IPS-NIHi11 (cell line): ENCODE measurements at regions not wholly inside any gene's neighbourhood (a gene's known extent, or its start where the extent isn't known, plus 50 kb on each side); places are given as distances from the start of the nearest gene placed in this dataset.
A peak's percentile ranks its signal among the peaks of the same experiment; 100 is the strongest.
"Not testable (repeated sequence)": the region's sequence is repeated elsewhere in the genome, so short reads cannot be mapped to it uniquely, and the experiment has no call there.

Experiments used
- DNase-seq: peaks from one replicate; pipeline ENCODE4 v3.0.0; 2012; ENCODE audit warnings: mixed read lengths, low spot score

DNA sequence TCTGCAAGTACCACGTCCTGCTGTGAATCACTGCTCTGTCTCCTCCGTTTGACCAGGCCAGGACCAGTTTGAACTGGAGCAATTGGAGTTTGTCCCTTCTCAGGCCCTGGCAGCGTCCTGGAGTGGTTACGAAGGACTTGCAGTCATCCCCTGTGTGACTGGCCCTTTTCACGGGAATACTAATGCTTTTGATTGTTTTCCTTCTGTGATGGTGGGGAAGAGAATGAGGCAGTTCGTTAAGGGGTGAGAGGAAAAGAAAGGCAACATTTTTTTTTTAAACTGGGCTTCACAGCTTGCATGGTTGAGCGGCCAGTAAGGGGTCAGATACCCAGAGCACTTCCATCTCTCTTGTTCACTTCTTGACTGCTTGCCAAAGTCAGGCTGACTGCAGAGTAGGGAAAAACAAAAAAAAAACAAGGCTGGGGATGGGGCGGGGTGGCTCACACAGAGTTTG, 153.5 kb upstream of the STK32A start:
- DNase-seq: no peak

DNA sequence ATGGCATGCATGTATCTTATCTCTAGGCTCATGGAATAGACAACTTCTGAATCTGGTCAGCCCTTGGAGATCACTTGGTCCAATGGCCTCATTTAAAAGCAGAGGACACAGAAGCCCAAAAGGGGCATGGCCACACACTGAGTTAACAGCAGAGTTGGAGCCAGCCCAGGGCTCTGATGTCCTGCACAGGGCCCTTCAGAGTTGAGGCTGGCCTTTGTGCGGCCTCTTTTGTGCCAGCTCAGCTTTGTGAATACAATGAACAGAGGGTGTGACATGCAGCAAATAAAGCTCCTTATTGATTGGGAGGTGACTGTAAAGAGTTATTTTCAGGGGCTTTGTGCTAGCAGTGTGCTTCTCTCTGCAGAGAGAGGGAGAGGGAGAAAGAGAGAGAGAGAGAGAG, 150.1 kb upstream of the STK32A start:
- no peak for DNase-seq

DNA sequence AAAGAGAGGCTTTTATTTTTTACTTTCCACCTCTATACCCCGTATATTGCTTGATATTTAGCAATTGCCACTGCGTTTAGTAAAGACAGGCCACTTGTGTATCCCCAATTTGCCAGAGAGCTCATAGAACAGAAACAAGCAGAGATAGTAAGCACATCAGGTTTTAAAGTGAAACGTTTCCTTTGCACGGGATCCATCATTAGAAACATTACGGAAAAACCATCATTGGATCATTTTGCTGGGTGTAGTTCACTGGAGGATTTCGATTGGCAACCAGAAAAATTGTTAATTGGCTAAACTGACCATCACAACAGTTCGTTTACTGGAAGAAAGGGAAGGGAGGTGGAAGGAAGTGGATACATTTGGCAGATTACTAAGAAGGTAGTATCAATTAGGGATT, 149.4 kb upstream of the STK32A start:
- no peak for DNase-seq

DNA sequence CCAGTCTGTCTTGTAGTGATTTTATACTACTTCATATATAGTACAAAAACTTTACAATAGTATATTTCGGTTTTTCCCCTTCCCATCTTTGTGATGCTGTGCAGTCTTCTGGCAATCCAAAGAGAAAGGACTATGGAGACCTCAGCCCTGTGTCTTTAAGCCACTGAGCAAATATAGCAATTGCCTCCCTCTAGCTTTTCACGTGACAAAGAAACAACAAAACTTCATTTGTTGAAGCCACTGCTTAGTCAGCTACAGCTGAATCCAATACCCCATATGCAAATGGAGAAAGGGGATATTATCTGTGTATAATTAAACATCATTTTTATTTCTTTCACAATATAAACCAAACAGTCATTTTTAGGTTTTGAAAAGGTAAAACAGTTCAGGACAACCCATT, 142.8 kb upstream of the STK32A start:
- no peak for DNase-seq

DNA sequence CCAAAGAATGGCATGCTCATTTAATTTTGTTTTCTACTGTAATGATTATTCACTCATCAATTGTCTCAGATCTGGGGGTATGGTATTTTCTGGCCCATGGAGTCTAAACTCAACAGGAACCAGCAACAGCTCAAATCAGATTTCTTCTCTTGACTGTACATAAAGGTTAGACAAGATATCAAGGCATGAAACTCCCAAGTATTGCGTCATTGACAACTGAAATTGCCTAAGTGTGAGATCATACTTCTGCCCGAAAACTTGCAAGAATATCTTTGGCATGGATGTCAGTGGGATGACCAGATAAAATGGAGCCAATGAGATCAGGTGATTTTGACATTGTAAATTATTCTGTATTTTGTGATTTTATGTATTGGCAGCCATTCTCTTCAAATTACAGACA, 141.7 kb upstream of the STK32A start:
- DNase-seq: no peak

DNA sequence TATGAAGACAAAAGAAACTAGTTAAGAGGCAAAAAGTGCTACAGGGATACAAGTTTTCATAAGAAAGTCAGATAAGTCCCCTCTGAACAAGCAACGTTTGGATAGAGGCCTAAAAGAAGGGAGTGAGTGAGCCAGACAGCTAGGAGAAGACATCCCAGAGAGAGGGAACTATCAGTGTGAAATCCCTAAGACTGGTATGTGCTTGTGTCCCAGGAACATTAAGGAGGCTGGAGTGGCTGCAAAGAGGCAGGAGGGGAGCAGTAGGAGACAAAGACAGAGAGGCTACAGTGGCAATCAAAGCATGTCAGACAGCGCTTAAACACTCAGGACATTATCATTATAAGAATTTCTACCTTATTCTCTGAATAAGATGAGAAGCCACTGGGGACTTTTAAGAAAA, 139.1 kb upstream of the STK32A start:
- DNase-seq: no peak

DNA sequence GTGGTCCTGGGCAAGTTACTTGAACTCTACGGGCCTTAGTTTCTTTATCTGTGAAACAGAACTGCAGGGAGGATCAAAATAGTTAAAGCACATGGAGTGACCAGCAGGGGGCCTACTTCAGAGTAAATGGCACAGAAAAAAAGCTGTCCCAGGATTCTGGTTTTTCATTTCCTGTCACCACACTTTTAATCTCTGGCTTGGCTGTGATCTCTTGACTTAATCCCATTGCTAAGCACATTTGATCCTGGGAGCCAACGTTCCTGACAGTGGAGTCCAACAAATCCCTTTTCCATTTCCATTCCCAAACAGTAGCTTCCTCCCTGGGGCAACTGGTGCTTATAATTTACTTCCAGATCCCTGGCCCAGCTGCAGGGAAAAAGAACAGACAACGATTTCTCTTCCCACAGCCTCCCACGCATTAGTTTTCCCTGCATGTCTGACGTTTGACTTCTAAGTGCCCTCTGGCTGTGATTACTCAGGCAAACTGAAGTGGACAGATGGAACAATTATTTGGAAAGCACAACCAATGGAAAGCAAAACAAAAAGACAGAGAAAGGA, 136.5 kb upstream of the STK32A start:
- peak; percentile 57 for DNase-seq

DNA sequence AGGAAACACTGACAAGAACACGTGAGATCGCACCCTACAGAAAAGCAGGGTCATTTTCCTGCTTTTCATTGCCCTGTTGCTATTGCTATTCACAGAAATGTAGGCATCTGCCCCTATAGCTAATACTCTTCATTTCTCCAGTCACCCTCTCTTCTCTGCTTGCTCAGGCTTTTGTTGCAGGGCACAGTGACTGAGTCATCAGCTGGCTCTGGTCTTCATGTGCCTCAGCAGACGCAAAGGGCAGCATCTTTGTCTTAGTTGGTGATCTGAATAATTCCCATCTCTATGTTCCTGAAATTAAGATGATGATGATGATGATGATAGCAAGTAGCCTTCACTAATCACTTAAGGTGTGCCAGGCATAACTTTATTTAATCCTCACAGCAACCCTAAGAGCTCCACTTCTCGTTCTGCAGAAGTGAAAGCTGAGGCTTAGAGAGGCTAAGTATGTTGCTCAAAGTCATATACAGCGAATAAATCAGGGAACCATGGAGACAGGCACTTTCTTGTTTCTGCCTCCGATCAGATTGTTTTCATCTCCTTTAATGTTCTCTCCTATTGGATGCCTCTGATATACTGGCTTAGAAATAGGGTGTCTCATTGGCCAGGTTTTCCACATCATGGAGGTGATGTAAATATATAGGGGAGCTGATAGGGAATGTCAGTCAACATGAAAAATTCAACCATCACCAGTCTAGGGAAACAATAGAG, 133.0 kb upstream of the STK32A start:
- DNase-seq: no peak

DNA sequence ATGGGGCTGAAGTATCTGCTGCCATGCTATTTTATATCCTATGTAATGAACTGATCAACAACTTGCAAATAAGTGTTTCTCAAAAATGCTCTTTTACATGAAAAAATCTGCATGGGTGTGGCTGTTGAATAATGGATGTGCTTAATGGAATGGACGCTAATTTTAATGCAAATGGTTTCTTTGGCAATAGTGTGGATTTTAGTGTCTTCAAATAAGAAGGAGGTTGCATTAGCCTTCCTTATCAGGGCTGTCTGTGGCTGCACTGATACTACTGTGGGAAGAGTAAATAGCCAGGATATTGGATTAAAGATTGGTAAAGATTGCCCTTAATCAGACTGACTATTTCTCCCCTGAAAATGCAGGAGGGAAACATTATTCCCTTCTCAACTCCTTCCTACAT, 121.9 kb upstream of the STK32A start:
- no peak for DNase-seq

DNA sequence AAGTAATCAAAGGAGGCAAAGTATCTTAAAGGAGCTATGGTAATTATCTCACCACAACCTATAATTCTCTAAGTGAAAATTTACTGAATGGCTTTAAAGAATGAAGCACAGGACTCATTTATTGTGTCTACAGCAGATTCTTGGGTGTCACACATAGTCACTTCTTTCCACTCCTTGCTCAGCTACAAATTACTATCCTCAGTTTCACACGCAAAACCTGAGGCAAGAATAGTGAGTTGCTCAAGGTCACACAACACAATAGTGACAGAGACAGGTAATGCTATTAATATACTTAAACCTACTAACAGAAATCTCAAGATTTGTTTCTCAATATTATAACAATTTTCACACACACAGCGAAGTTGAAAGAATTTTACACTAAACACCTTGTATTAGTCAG, 120.9 kb upstream of the STK32A start:
- no peak for DNase-seq

DNA sequence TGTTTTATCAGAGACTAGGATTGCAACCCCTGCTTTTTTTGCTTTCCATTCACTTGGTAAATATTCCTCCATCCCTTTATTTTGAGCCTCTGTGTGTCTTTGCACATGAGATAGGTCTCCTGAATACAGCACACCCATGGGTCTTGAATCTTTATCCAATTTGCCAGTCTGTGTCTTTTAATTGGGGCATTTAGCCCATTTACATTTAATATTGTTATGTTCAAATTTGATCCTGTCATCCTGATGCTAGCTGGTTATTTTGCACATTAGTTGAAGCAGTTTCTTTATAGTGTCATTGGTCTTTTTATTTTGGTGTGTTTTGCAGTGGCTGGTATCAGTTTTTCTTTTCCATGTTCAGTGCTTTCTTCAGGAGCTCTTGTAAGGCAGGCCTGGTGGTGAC, 95.1 kb upstream of the STK32A start:
- not testable (repeated sequence) for DNase-seq

DNA sequence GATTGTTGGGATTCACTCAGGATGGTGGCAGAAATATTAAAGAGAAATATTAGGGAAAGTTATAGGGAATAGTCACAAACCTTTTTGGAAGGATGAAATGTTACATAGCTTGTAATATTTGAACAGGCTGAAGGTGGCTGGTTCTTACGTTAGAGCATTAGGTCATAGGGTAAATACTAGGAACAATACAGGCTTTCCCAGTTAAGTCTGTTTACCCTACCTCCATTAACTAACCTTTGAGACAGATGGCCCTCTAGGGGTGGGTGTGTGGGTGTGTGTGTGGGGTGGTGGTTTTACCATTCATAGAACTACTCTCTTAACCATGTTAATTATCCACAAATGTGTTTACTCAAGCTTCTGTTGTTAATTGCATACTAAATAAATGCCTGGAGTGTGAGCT, 94.3 kb upstream of the STK32A start:
- no peak for DNase-seq

DNA sequence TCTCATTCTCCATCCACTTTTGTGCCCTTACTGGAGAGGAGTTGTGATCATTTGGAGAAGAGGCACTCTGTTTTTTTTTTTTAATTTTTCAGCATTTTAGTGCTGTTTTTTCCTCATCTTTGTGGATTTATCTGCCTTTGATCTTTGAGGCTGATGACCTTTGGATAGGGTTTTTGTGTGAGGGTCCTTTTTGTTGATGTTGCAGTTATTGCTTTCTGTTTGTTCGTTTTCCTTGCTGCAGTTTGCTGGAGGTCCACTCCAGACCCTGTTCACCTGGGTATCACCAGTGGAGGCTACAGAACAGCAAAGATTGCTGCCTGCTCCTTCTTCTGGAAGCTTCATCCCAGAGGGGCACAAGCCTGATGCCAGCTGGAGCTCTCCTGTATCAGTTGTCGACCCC, 93.2 kb upstream of the STK32A start:
- not testable (repeated sequence) for DNase-seq

DNA sequence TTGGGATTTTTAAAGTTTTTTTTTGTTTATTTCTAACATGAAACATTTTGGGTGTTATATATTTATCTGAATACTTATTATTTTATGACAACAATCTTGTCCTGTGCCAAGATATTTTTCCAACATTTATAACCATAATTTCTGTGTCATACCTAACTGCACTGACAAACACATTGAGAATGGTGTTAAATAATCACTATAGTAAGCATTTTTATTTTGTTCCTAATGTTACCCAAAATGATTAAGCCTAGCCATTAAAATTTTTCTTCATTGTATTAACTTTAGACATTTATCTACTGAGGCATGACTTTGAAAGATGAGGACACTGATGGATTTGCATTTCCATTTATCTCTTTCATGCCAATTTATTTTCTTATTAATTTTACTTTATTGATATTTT, 91.6 kb upstream of the STK32A start:
- DNase-seq: no peak

DNA sequence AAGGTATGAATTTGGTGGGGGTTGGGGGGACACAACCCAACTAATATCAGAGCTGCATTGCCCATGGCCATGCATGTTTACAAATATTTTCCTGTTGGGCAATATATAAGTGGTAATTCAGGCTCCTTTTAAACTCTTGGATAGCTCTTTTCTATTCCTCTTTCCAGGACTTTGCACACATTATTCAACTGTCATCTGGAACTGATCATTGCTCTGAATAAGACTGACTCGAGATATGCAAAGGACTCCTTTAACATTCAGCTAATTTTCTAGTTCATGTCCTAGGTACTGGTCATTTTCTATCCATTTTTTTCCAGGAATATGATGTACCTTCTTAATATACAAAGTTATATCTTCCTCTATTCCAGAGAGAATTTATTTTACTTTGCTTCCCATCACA, 89.5 kb upstream of the STK32A start:
- DNase-seq: no peak

DNA sequence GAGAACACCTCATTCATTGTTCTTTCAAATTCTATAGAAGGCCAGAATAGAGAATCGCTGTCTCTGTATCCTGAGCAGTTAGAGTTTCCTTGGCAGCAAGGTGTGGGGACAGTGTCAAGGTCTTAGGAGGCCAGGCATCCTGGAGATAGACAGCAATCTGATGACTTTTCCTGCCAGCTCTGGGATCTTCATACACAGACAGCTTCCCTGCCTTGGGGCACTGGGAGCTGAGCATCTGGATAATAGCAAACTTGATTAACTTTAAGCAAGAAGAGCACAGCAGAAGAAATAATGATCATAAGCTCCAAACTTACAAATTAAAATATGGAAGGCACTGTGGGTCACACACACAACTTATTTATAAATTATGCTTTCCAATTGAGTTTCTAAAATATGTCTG, 86.1 kb upstream of the STK32A start:
- no peak for DNase-seq

DNA sequence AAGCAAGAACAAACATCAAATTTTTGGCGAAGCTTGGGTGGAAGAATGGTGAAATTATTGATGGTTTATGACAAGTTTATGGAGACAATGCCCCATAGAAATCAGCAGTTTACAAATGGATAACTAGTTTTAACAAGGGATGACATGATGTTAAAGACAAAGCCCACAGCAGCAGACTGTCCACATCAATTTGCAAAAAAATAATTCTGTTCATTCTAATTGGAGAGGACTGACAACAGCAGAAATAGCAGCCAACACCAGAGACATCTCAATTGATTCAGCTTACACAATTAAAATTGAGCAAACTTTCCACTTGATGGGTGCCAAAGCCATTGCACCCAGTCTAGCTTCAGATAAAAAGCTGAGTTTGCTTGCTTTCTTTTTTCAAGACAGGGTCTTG, 82.7 kb upstream of the STK32A start:
- DNase-seq: no peak

DNA sequence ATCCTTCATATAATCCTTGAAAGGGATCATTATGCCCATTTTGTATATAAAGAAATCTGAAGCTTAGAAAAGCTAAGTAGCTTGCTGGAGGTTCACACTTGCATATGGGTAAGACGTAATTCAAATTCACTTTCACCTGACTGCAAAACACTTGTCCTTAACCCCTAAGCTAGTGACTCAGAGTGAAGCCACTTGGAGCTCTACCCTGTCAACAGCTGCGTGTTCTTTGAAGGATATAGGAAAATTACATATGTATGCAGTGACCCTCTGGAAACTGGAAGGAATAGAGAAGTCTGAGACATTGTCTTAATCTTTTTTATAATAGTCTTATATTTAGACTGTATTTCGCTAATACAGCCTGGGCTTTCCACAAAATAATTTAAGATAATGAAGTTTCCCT, 80.0 kb upstream of the STK32A start:
- no peak for DNase-seq

DNA sequence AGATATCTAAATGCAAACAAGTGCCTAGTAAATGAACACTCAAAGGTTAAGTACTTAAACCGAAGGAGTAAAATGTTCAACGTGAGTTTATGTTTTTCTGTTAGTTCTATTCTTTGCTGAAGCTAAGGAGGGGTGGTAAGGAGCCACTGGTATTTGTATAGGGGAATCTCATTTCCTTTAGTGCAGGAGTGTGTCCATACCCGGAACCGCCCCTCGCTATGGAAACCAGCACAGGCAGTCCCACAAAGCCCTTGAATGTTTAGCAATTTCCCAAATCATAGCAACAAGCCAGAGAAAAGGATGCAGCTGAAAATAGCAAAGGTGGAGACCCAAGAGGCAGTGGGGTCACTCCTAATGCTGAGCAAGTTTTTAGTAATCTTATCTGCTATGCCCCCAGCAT, 78.8 kb upstream of the STK32A start:
- DNase-seq: no peak

DNA sequence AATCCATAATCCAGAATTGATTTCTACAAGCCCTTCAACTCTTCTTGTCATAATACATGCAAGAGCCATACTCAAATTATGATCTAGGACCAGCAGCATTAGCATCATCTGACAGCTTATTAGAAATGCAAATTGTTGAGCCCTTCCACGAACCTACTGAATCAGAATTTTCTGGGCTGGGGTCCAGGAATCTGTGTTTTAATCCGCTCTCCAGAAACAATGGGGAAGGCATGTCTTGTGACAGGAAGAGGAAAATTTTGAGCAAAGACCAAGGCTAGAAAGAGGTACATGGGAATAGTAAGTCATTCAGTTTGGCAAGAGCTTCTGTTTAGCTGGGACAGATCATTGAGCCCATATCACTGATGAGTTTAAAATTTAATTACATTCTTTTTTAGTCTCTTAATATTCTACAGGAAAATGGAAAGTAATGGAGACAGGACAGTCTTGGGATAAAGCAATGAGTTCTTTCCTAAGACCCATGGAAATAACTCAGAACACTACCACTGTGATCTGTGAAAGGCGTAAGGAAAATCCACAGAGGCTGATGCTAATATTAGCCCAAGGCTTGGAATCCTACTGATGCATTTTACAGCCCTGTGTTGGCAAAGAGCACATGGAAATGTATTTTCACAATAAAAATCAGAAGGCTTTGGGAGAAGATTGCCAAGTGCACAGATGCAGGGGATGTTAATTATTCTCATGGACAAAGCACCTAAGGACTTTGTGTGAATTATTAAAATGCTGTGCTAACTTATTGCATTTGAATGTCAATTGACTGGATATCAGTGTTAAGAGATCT, 73.7 kb upstream of the STK32A start:
- no peak for DNase-seq

DNA sequence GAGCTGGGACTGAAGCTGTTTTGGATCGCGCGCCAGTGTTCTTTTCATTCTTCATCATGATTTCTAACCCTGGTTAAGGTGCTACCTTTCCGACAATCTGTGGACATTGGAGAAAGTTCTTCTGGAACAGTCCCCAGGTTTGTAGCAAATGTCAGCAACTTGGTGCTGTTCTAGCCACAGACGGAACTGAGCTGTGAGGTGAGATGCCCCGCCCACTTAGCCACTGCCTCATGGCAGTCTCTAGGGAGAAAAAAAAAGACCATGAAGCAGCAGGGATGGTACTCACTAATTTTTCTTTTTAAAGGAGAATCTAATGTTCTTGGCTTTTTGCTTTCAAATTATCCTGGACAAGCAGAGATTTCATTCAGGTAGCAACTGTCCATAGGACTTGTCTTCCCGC, 72.1 kb upstream of the STK32A start:
- DNase-seq: no peak

DNA sequence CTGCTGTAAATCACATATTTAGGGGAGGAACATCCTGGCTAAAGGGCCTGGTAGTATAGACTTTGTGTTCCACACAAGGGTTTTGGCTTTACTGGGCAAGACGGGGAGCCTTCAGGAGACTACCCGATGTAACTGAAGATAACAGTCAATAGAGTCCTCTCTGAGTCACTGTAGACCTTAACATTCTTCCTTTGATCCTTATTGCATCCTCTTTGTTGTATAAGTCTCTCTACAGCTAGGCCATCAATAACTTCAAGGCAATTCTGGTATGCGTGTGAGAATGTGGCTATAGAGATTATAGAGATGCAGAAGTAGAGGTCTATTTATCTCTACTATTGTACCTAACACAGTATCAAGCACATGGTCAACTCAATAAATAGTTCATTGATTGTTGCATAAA, 67.3 kb upstream of the STK32A start:
- no peak for DNase-seq

DNA sequence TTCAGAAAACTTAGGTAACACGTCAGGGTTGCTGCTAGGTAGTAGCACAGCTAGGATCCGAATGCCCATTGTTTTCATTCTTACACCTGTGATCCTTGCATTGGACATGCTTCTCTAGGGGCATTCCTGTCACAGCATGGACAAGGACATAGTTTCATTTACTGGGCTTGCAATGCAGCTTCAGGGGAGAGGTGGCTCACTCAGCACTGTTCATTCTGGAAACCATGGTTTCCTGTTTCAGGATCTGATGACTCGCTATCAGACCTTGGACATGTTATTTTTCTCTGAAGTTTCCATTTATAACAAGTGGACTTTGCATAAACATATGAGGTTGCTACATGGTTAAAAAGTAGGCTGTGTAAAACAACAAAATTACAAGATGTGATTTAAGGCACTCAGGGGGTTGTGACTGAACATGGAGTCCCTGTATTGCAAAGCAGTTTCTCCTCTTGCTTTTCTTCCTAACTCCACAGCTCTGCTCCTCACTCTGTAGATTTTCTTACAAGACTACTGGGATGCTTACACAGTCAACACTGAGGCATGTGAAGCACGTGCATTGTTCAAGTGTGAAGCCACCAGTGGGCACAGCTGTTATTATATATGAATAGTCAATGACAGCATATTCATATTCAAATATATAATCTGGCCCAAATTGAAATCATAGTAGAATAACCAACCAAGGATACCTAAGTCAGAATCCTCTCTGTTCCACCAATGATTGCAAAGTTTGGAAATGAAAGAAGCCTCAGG, 66.1 kb upstream of the STK32A start:
- DNase-seq: no peak
